ENCODE measurements at regions not wholly inside any gene's neighbourhood (a gene's known extent, or its start where the extent isn't known, plus 50 kb on each side); places are given as distances from the start of the nearest gene placed in this dataset.
"Not testable (repeated sequence)": the region's sequence is repeated elsewhere in the genome, so short reads cannot be mapped to it uniquely, and the experiment has no call there.

- TF ChIP-seq CTCF (IDR thresholded peaks at IDR 0.05) (no peak), EZH2 (IDR thresholded peaks at IDR 0.05; ENCODE audit: borderline replicate concordance, insufficient read depth, low read depth, low read length, poor library complexity, severe bottlenecking) (no peak)
- Mint-ChIP-seq H3K9me3 (ENCODE audit: insufficient read depth) (no peaks in the 10 kb centered on the region), H3K4me1 (no peaks in the 10 kb centered on the region), H3K4me3 (no peak overlapping the region), H3K27ac (no peak overlapping the region), H3K27me3 (peaks cover 12% of the 10 kb centered on the region)
- H3K4me3 ChIP-seq (ENCODE audit: control extremely low read depth in 1 of 5, extremely low read depth in 1 of 5, insufficient read depth in 1 of 5, low read depth in 2 of 5, low read length in 4 of 5), result no peak overlapping the region
- ChIA-PET POLR2A (no interaction called here), CTCF (no interaction called here)
- H3K79me2 ChIP-seq (ENCODE audit: control insufficient read depth, insufficient read depth, low read length), result no peaks in the 10 kb centered on the region
- DNase-seq (no peak), ATAC-seq (ENCODE audit: low read depth) (no peak)
- WGBS (ENCODE audit: insufficient coverage), result 80% methylated on average over 1 of the region's 4 CpGs
- no peak overlapping the region for H3K27ac ChIP-seq (ENCODE audit: low read length in 2 of 2)
- no peak overlapping the region for H3K9ac ChIP-seq (ENCODE audit: low read length)
- H2AFZ ChIP-seq (ENCODE audit: insufficient read depth, low read depth, low read length, poor library complexity, severe bottlenecking), result no peak overlapping the region
- H4K20me1 ChIP-seq (ENCODE audit: control insufficient read depth, insufficient read depth, low read length, poor library complexity, severe bottlenecking), result no peaks in the 10 kb centered on the region
- no peaks in the 10 kb centered on the region for H3K4me1 ChIP-seq (ENCODE audit: control insufficient read depth in 2 of 2, insufficient read depth in 2 of 2, low read length in 2 of 2)
- H3K27me3 ChIP-seq (replicated peaks in 1 of 4; ENCODE audit: control extremely low read depth in 1 of 4, control insufficient read depth in 3 of 4, insufficient read depth in 4 of 4, low read length in 3 of 4), result peaks cover 0 to 7% (median 2%) of the 10 kb centered on the region in 4 experiments
- H3K9me3 ChIP-seq (ENCODE audit: control extremely low read depth in 1 of 3, control insufficient read depth in 2 of 3, insufficient read depth in 1 of 3, low read length in 2 of 3), result no peaks in the 10 kb centered on the region
- H3K4me2 ChIP-seq (replicated peaks; ENCODE audit: low read depth, low read length, poor library complexity, severe bottlenecking), result no peak overlapping the region
- H3K36me3 ChIP-seq (replicated peaks in 1 of 2; ENCODE audit: control extremely low read depth in 1 of 2, control insufficient read depth in 1 of 2, extremely low read depth in 1 of 2, insufficient read depth in 2 of 2, low read length in 1 of 2), result no peaks in the 10 kb centered on the region
- intact Hi-C loops (cut with micrococcal nuclease), result no loop called here
These were observed 69.3 kb upstream of the PRR23C start for GRCh38 chr3:139113993-139114375.

GRCh38 chr3:139116631-139117030 is 71.9 kb upstream of the PRR23C start:
- H3K79me2 ChIP-seq (ENCODE audit: control insufficient read depth, insufficient read depth, low read length); intact Hi-C loops (cut with micrococcal nuclease); DNase-seq; H3K27ac ChIP-seq (ENCODE audit: low read length in 2 of 2); H4K20me1 ChIP-seq (ENCODE audit: control insufficient read depth, insufficient read depth, low read length, poor library complexity, severe bottlenecking); ATAC-seq (ENCODE audit: low read depth); H3K27me3 ChIP-seq (replicated peaks in 1 of 4; ENCODE audit: control extremely low read depth in 1 of 4, control insufficient read depth in 3 of 4, insufficient read depth in 4 of 4, low read length in 3 of 4); H3K4me3 ChIP-seq (ENCODE audit: control extremely low read depth in 1 of 5, extremely low read depth in 1 of 5, insufficient read depth in 1 of 5, low read depth in 2 of 5, low read length in 4 of 5); H3K4me2 ChIP-seq (replicated peaks; ENCODE audit: low read depth, low read length, poor library complexity, severe bottlenecking); H3K36me3 ChIP-seq (replicated peaks in 1 of 2; ENCODE audit: control extremely low read depth in 1 of 2, control insufficient read depth in 1 of 2, extremely low read depth in 1 of 2, insufficient read depth in 2 of 2, low read length in 1 of 2); H3K4me1 ChIP-seq (ENCODE audit: control insufficient read depth in 2 of 2, insufficient read depth in 2 of 2, low read length in 2 of 2); H2AFZ ChIP-seq (ENCODE audit: insufficient read depth, low read depth, low read length, poor library complexity, severe bottlenecking); H3K9me3 ChIP-seq (ENCODE audit: control extremely low read depth in 1 of 3, control insufficient read depth in 2 of 3, insufficient read depth in 1 of 3, low read length in 2 of 3); POLR2A ChIA-PET; H3K9me3 Mint-ChIP-seq (ENCODE audit: insufficient read depth); H3K9ac ChIP-seq (ENCODE audit: low read length); H3K4me1 Mint-ChIP-seq; CTCF ChIA-PET; H3K4me3 Mint-ChIP-seq; H3K27ac Mint-ChIP-seq: not testable (repeated sequence)
- 100% methylated on average over 1 of the region's 7 CpGs for WGBS (ENCODE audit: insufficient coverage)
- peaks cover 12% of the 10 kb centered on the region for H3K27me3 Mint-ChIP-seq

Data from B cell (primary cell).